ENCODE measurements at regions not wholly inside any gene's neighbourhood (a gene's known extent, or its start where the extent isn't known, plus 50 kb on each side); places are given as distances from the start of the nearest gene placed in this dataset.
A peak's percentile ranks its signal among the peaks of the same experiment; 100 is the strongest.

- DNase-seq (ENCODE audit: low read depth), result no peak
Measured at GRCh38 chr7:20267482-20267881, 50.3 kb upstream of the MACC1 start.

GRCh38 chr7:20268824-20269223 is 51.6 kb upstream of the MACC1 start:
- DNase-seq (ENCODE audit: low read depth), result peak; percentile 39

GRCh38 chr7:20269726-20270125 is 52.5 kb upstream of the MACC1 start:
- peak; percentile 22 for DNase-seq (ENCODE audit: low read depth)

DNA sequence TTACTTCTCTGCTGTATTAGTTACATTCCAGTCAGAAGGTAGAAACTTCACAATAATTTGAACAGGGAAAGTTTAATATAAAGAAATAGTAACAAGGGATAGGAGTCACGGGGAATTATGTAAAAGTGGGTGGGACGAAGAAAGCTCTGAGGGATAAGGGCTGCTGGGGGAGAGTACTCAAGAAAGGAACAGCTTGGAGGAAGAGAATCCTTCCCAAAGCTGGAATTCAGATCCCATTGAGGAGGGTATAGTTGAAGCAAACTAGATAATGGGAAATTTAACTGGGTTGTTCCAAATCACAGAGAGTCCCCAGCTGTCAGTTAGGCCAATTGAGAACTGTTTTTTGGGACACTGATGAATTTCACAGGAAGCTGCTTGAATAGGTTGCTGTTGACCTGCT is 53.2 kb upstream of the MACC1 start:
- DNase-seq (ENCODE audit: low read depth), result no peak

DNA sequence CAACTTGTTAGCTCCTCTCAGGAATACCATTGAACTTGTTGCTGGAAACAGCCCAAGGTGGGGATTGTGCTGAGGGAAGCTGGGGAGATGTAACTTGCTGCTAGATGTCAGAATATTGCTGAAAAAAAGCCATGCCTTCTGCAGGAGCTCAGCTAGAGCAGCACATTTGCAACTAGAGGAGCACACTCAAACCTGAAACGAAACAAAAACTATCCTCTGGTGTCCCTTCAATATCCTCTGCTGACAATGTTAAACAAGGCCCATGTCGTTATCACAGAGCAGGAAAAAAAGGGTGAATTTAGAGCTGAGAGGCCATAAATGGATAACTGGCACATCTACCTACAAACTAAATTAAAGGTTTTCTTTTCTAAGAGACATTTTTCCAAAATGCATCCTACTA is 53.7 kb upstream of the MACC1 start:
- DNase-seq (ENCODE audit: low read depth), result no peak

DNA sequence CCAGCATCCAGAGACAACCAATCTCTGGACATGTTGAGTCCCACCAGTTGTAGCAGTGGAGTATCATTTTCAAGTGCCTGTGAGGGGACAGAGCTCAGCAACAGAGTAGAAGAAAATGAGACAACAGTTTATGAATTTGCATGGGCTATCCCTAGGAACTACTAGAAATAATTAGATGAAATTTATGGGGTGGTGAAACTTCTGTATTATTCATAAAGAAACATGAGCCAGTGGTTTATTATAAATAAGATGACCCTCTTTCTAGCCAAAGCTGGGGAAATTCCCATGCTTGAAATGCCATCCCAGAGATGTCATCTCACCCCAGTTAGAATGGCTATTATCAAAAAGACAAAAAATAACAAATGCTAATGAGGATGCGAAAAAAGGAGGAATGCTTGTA is 55.1 kb upstream of the ITGB8 start:
- peak; percentile 18 for DNase-seq (ENCODE audit: low read depth)

DNA sequence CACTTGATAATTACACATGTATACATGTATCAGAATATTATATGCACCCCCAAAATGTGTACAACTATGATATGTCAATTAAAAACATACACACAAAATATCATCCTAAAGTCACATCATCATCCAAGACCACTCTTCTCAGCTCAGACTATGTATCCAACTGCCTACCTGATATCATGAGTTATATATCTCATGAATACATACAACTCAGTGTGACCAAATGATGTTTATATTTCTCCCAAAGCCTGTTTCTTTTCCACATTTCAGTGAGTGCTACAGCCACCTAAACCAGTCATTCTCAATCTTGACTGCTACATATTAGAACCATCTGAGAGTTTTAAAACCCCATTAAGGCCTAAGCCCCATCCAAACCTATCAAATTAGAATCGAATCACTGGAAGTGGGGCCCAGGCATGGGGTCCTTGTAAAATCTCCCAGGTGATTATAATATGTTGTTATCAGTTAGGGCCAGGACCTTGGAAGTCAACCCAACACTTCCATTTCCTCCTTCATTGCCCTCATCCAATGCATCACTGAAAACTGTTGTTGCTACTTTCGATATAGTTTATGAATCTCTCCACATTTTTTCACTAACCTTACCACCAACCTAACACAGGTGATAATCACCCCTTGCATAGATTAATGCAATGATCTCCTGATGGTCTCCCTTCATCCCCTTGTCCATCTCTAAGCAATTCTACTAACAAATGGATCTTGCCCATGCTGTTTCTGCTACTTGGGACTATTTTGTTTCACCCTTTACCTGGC is 53.8 kb upstream of the ITGB8 start:
- DNase-seq (ENCODE audit: low read depth), result no peak

DNA sequence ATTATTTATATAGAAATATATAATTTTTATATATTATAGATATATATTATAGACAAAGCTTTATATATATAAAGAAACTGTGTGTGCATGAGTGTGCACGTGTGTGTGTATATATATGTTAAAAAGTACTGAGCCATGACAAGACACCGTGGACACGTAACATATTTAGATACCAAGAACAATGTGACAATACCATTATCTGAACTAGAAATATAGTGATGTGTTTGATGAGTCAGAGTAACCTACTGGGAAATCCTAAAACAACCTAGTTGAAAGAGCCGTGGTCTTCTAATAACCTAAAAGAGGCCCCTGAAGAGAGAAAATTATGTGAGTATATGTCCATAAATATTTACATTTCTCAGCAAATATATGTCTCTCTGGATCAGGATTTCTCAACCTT is 50.7 kb upstream of the ITGB8 start:
- DNase-seq (ENCODE audit: low read depth), result no peak

DNA sequence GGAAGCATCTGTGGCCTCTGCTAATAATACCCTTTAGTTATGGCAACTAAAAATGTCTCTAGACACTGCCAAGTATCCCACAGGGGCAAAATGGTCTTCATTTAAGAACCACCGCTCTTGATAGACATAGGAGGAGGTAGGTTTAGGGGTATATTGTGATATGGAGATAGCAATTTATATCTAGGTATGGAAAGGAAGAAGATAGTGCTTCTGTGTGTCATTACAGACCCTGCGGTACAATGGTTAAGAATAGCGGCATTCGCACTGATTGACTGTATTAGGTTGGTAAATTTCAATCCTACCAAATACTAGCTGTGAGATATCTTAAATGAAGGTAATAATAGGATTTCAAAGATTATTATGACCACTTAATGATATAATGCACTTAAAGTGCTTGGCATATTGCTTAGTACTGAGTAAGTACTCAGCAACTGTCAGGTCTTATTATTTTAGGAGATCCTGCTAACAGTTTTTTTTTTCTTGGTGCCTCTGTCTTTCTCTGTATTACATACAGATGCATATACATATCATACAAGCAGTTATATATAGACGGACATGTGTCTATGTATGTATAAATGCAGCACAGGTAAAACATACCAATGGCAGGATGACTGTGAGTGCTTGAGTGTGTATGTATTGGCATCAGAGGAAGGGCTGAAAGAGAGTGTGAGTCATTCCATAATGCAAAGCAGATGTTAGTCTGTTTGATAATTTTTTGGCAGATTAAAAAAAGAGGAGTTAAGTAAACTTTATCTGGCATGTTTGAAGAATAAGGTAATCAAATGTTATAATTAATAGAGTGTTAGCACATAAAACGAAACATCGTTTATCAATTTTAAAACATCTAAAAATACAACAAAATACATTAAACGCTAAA is 50.0 kb upstream of the ITGB8 start:
- DNase-seq (ENCODE audit: low read depth), result peak; percentile 45
